ENCODE measurements at regions not wholly inside any gene's neighbourhood (a gene's known extent, or its start where the extent isn't known, plus 50 kb on each side); places are given as distances from the start of the nearest gene placed in this dataset.

GRCh38 chr10:123446449-123447156 is 219.6 kb upstream of the GPR26 start:
- H3K4me1 Mint-ChIP-seq (ENCODE audit: low read depth) = no peaks in the 10 kb centered on the region
- no peaks in the 10 kb centered on the region for H3K9me3 ChIP-seq (ENCODE audit: control insufficient read depth in 1 of 2, insufficient read depth in 1 of 2, low read length in 2 of 2)
- H3K4me1 ChIP-seq (ENCODE audit: insufficient read depth, low read length) = no peaks in the 10 kb centered on the region
- DNase-seq (no peak), ATAC-seq (ENCODE audit: poor library complexity) (no peak)
- CTCF ChIA-PET = interaction anchor here (0.6 kb wide), 1 partner anchor 23 kb away, joined by 3 read pairs; no protein-coding TSS in a partner anchor
- POLR2A ChIA-PET = no interaction called here
- no peak for TF ChIP-seq CTCF (IDR thresholded peaks at IDR 0.05)
- H3K27me3 Mint-ChIP-seq = peaks cover 14% of the 10 kb centered on the region
- H3K4me3 ChIP-seq (ENCODE audit: low read length) = no peak overlapping the region
- no peak overlapping the region for H3K4me3 Mint-ChIP-seq
- intact Hi-C loops (cut with DNase I, micrococcal nuclease) = no loop called here
- peaks cover 0 to 2% of the 10 kb centered on the region in 2 experiments for H3K27me3 ChIP-seq (ENCODE audit: control insufficient read depth in 1 of 2, insufficient read depth in 2 of 2, low read length in 2 of 2)
- no peak overlapping the region for H3K27ac ChIP-seq (ENCODE audit: low read depth in 1 of 2, low read length in 2 of 2)
- H3K36me3 ChIP-seq (ENCODE audit: insufficient read depth, low read length) = no peaks in the 10 kb centered on the region
- no peaks in the 10 kb centered on the region for H3K36me3 Mint-ChIP-seq (ENCODE audit: low read depth)
- H3K27ac Mint-ChIP-seq = no peak overlapping the region
- no peaks in the 10 kb centered on the region for H3K9me3 Mint-ChIP-seq

- ChIA-PET CTCF (no interaction called here), POLR2A (no interaction called here)
- TF ChIP-seq CTCF (IDR thresholded peaks at IDR 0.05) = no peak
- no peaks in the 10 kb centered on the region for H3K4me1 ChIP-seq (ENCODE audit: insufficient read depth, low read length)
- Mint-ChIP-seq H3K36me3 (ENCODE audit: low read depth) (no peaks in the 10 kb centered on the region), H3K27ac (no peak overlapping the region), H3K4me3 (no peak overlapping the region), H3K27me3 (peaks cover 5% of the 10 kb centered on the region), H3K4me1 (ENCODE audit: low read depth) (no peaks in the 10 kb centered on the region), H3K9me3 (no peaks in the 10 kb centered on the region)
- intact Hi-C loops (cut with DNase I, micrococcal nuclease) = no loop called here
- H3K9me3 ChIP-seq (ENCODE audit: control insufficient read depth in 1 of 2, insufficient read depth in 1 of 2, low read length in 2 of 2) = no peaks in the 10 kb centered on the region
- no peak for ATAC-seq (ENCODE audit: poor library complexity)
- H3K27me3 ChIP-seq (ENCODE audit: control insufficient read depth in 1 of 2, insufficient read depth in 2 of 2, low read length in 2 of 2) = peaks cover 0 to 2% of the 10 kb centered on the region in 2 experiments
- no peaks in the 10 kb centered on the region for H3K36me3 ChIP-seq (ENCODE audit: insufficient read depth, low read length)
- no peak overlapping the region for H3K27ac ChIP-seq (ENCODE audit: low read depth in 1 of 2, low read length in 2 of 2)
- H3K4me3 ChIP-seq (ENCODE audit: low read length) = no peak overlapping the region
- no peak for DNase-seq
These were observed 216.8 kb upstream of the GPR26 start for GRCh38 chr10:123449234-123449962.

GRCh38 chr10:123450956-123451605 is 215.1 kb upstream of the GPR26 start:
- peaks cover 0 to 2% of the 10 kb centered on the region in 2 experiments for H3K27me3 ChIP-seq (ENCODE audit: control insufficient read depth in 1 of 2, insufficient read depth in 2 of 2, low read length in 2 of 2)
- Mint-ChIP-seq H3K9me3 (no peaks in the 10 kb centered on the region), H3K36me3 (ENCODE audit: low read depth) (no peaks in the 10 kb centered on the region), H3K27ac (no peak overlapping the region), H3K4me3 (no peak overlapping the region), H3K4me1 (ENCODE audit: low read depth) (no peaks in the 10 kb centered on the region), H3K27me3 (peaks cover 5% of the 10 kb centered on the region)
- peak in 1 of 14 experiments; percentile 18 for DNase-seq
- no peak overlapping the region for H3K27ac ChIP-seq (ENCODE audit: low read depth in 1 of 2, low read length in 2 of 2)
- TF ChIP-seq CTCF (IDR thresholded peaks at IDR 0.05) = no peak
- ChIA-PET POLR2A (no interaction called here), CTCF (interaction anchor here (0.5 kb wide), 1 partner anchor 10 kb away, joined by 3 read pairs; no protein-coding TSS in a partner anchor)
- no peaks in the 10 kb centered on the region for H3K36me3 ChIP-seq (ENCODE audit: insufficient read depth, low read length)
- intact Hi-C loops (cut with DNase I, micrococcal nuclease) = no loop called here
- no peaks in the 10 kb centered on the region for H3K9me3 ChIP-seq (ENCODE audit: control insufficient read depth in 1 of 2, insufficient read depth in 1 of 2, low read length in 2 of 2)
- H3K4me3 ChIP-seq (ENCODE audit: low read length) = no peak overlapping the region
- ATAC-seq (ENCODE audit: poor library complexity) = no peak
- no peaks in the 10 kb centered on the region for H3K4me1 ChIP-seq (ENCODE audit: insufficient read depth, low read length)
